Astrocyte (in vitro differentiated cells and primary cell): ENCODE measurements at regions not wholly inside any gene's neighbourhood (a gene's known extent, or its start where the extent isn't known, plus 50 kb on each side); places are given as distances from the start of the nearest gene placed in this dataset.

ENCODE experiments used
- DNase-seq: peaks from one replicate; pipeline ENCODE4 v3.0.0-alpha.2; 2010; ENCODE audit warnings: low read depth
- FAIRE-seq: peaks from 2 replicates; lab custom pipeline; 2011; peaks lifted over from hg19 to GRCh38; lab: Jason Lieb, UNC
- H2AFZ ChIP-seq: 2 replicates; pipeline ENCODE4 v1.6.0; 2012; ENCODE audit warnings: low read depth, low read length, inconsistent platforms
- H3K27ac ChIP-seq: 2 replicates; pipeline ENCODE4 v1.5.1; 2011; ENCODE audit warnings: low read depth, low read length, inconsistent platforms
- H3K27me3 ChIP-seq: 2 replicates; pipeline ENCODE4 v1.6.0; 2011; ENCODE audit warnings: low read length, inconsistent platforms; ENCODE audit not compliant: insufficient read depth
- H3K36me3 ChIP-seq: 2 replicates; pipeline ENCODE4 v1.5.1; 2011; ENCODE audit warnings: low read length, inconsistent platforms; ENCODE audit not compliant: insufficient read depth
- H3K4me1 ChIP-seq: 2 replicates; pipeline ENCODE4 v1.5.1; 2011; ENCODE audit warnings: low read length, inconsistent platforms; ENCODE audit not compliant: insufficient read depth
- H3K4me2 ChIP-seq: 2 replicates; pipeline ENCODE4 v1.6.0; 2012; ENCODE audit warnings: low read length, inconsistent platforms
- H3K4me3 ChIP-seq: 2 replicates; pipeline ENCODE4 v1.5.1; 2011; ENCODE audit warnings: low read depth, mild to moderate bottlenecking, low read length, inconsistent platforms; ENCODE audit not compliant: insufficient read depth
- H3K79me2 ChIP-seq: 2 replicates; pipeline ENCODE4 v1.6.0; 2012; ENCODE audit warnings: mild to moderate bottlenecking, low read length, inconsistent platforms; ENCODE audit not compliant: insufficient read depth
- H3K9ac ChIP-seq: 2 replicates; pipeline ENCODE4 v1.6.0; 2012; ENCODE audit warnings: mild to moderate bottlenecking, low read length, inconsistent platforms
- H3K9me3 ChIP-seq: 2 replicates; pipeline ENCODE4 v1.5.1; 2012; ENCODE audit warnings: low read depth, mild to moderate bottlenecking, low read length, inconsistent platforms; ENCODE audit not compliant: insufficient read depth
- H4K20me1 ChIP-seq: 2 replicates; pipeline ENCODE4 v1.6.0; 2012; ENCODE audit warnings: low read length, inconsistent platforms; ENCODE audit not compliant: insufficient read depth
- H3K27ac Mint-ChIP-seq: one replicate; pipeline ENCODE4 v1.8.0; 2021; ENCODE audit warnings: mild to moderate bottlenecking, mixed read lengths; ENCODE audit not compliant: unreplicated experiment
- H3K27me3 Mint-ChIP-seq: one replicate; pipeline ENCODE4 v1.8.0; 2021; ENCODE audit warnings: low read depth, mixed read lengths; ENCODE audit not compliant: unreplicated experiment
- H3K36me3 Mint-ChIP-seq: one replicate; pipeline ENCODE4 v1.8.0; 2021; ENCODE audit warnings: low read depth, mixed read lengths; ENCODE audit not compliant: unreplicated experiment
- H3K4me1 Mint-ChIP-seq: one replicate; pipeline ENCODE4 v1.8.0; 2021; ENCODE audit warnings: low read depth, mixed read lengths; ENCODE audit not compliant: unreplicated experiment
- H3K4me3 Mint-ChIP-seq: one replicate; pipeline ENCODE4 v1.8.0; 2021; ENCODE audit warnings: mild to moderate bottlenecking, moderate library complexity, mixed read lengths; ENCODE audit not compliant: unreplicated experiment
- H3K9me3 Mint-ChIP-seq: one replicate; pipeline ENCODE4 v1.8.0; 2021; ENCODE audit warnings: mild to moderate bottlenecking, mixed read lengths; ENCODE audit not compliant: unreplicated experiment
- CTCF ChIP-seq: IDR thresholded peaks from 2 replicates; pipeline ENCODE4 v1.5.1; 2011; ENCODE audit warnings: low read depth, mild to moderate bottlenecking, inconsistent platforms, low read length, moderate library complexity; ENCODE audit not compliant: insufficient read depth
- EZH2 ChIP-seq: IDR thresholded peaks from 2 replicates; pipeline ENCODE4 v1.6.1; 2012; ENCODE audit warnings: mild to moderate bottlenecking, low read length, inconsistent platforms; ENCODE audit not compliant: insufficient read depth

- no peak for FAIRE-seq
- Histone ChIP-seq H3K4me2 (no peak overlapping the region), H3K27ac (no peak overlapping the region), H3K9me3 (no peaks in the 10 kb centered on the region), H3K36me3 (no peaks in the 10 kb centered on the region), H3K27me3 (no peaks in the 10 kb centered on the region), H4K20me1 (no peaks in the 10 kb centered on the region), H3K79me2 (no peaks in the 10 kb centered on the region), H2AFZ (no peak overlapping the region), H3K4me1 (peaks cover 6% of the 10 kb centered on the region), H3K9ac (no peak overlapping the region), H3K4me3 (no peak overlapping the region)
- Mint-ChIP-seq H3K27ac (no peak overlapping the region), H3K27me3 (no peaks in the 10 kb centered on the region), H3K4me3 (no peak overlapping the region), H3K4me1 (peaks cover 21% of the 10 kb centered on the region), H3K9me3 (peaks cover 3% of the 10 kb centered on the region), H3K36me3 (no peaks in the 10 kb centered on the region)
- DNase-seq: no peak
- TF ChIP-seq CTCF: no peak
- no peak for TF ChIP-seq EZH2
These were observed 435.8 kb downstream of the HS3ST3B1 start for GRCh38 chr17:14736631-14737030.

GRCh38 chr17:14733376-14733775 is 432.5 kb downstream of the HS3ST3B1 start:
- Mint-ChIP-seq H3K27ac (no peak overlapping the region), H3K4me3 (no peak overlapping the region), H3K27me3 (no peaks in the 10 kb centered on the region), H3K36me3 (no peaks in the 10 kb centered on the region), H3K9me3 (peaks cover 5% of the 10 kb centered on the region), H3K4me1 (peaks cover 15% of the 10 kb centered on the region)
- DNase-seq (no peak), FAIRE-seq (no peak)
- no peaks in the 10 kb centered on the region for H3K36me3 ChIP-seq
- H3K9ac ChIP-seq: no peak overlapping the region
- H3K27me3 ChIP-seq: no peaks in the 10 kb centered on the region
- peaks cover 6% of the 10 kb centered on the region for H3K4me1 ChIP-seq
- H3K79me2 ChIP-seq: no peaks in the 10 kb centered on the region
- no peak overlapping the region for H2AFZ ChIP-seq
- H3K27ac ChIP-seq: no peak overlapping the region
- H3K9me3 ChIP-seq: no peaks in the 10 kb centered on the region
- H3K4me2 ChIP-seq: no peak overlapping the region
- TF ChIP-seq EZH2 (no peak), CTCF (no peak)
- no peaks in the 10 kb centered on the region for H4K20me1 ChIP-seq
- H3K4me3 ChIP-seq: no peak overlapping the region

DNA sequence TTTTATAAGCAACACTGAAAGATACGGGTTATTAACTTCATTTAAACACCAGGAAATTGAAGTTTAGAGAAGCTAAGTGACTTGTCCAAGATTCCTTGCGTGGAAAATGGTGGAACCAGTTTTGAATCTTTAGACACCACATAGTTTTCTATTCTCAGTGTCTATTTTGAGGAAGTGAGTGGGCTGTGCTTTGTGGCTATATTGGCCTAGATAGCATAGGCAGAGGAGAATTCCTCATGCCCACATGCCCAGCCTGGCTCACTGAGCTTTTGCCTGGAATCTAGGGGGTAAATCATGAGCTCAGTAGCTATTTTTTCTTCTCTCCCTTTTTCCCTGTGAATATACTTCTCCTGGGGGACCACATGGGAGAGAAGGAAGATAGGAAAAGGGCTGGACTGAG is 431.3 kb downstream of the HS3ST3B1 start:
- H3K27ac Mint-ChIP-seq: no peak overlapping the region

More for the DNA sequence above, 431.3 kb downstream of the HS3ST3B1 start:
- peaks cover 5% of the 10 kb centered on the region for H3K9me3 Mint-ChIP-seq
- TF ChIP-seq CTCF (no peak), EZH2 (no peak)
- H3K4me3 Mint-ChIP-seq: no peak overlapping the region
- H3K9me3 ChIP-seq: no peaks in the 10 kb centered on the region
- H3K27ac ChIP-seq: no peak overlapping the region
- H3K4me3 ChIP-seq: no peak overlapping the region
- H3K4me1 ChIP-seq: no peaks in the 10 kb centered on the region
- peaks cover 7% of the 10 kb centered on the region for H3K4me1 Mint-ChIP-seq
- H4K20me1 ChIP-seq: no peaks in the 10 kb centered on the region
- FAIRE-seq (no peak), DNase-seq (no peak)
- H3K79me2 ChIP-seq: no peaks in the 10 kb centered on the region
- H3K4me2 ChIP-seq: no peak overlapping the region
- H2AFZ ChIP-seq: no peak overlapping the region
- no peaks in the 10 kb centered on the region for H3K36me3 Mint-ChIP-seq
- no peak overlapping the region for H3K9ac ChIP-seq
- H3K27me3 Mint-ChIP-seq: peaks cover 3% of the 10 kb centered on the region
- H3K27me3 ChIP-seq: no peaks in the 10 kb centered on the region
- no peaks in the 10 kb centered on the region for H3K36me3 ChIP-seq
